ENCODE measurements at regions not wholly inside any gene's neighbourhood (a gene's known extent, or its start where the extent isn't known, plus 50 kb on each side); places are given as distances from the start of the nearest gene placed in this dataset.

GRCh38 chr10:131698232-131698631, 202.6 kb upstream of the PPP2R2D start:
- H3K27ac Mint-ChIP-seq, result no peak overlapping the region
- H3K4me3 Mint-ChIP-seq, result no peak overlapping the region
- no peak for DNase-seq
- H3K9me3 Mint-ChIP-seq, result no peaks in the 10 kb centered on the region
- no peaks in the 10 kb centered on the region for H3K27me3 Mint-ChIP-seq
- H3K36me3 Mint-ChIP-seq (ENCODE audit: low read depth), result no peaks in the 10 kb centered on the region
- intact Hi-C loops (cut with micrococcal nuclease), result no loop called here
- no peaks in the 10 kb centered on the region for H3K4me1 Mint-ChIP-seq

DNA sequence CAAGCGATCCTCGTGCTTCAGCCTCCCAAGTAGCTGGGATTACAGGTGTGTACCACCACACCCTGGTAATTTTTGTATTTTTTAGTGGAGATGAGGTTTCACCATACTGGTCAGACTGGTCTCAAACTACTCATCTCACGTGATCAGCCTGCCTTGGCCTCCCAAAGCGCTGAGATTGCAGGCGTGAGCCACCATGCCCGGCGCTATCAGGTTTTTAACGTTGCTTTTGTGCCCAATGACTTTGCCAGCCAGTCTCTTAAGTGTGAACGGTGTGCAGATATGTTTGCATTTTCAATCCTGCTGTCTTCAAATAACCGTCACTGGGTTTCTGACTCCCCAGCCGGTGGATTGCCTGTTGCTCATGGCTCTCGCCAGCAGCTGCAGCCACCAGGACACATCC, 201.8 kb upstream of the PPP2R2D start:
- no peaks in the 10 kb centered on the region for H3K27me3 Mint-ChIP-seq
- H3K9me3 Mint-ChIP-seq, result no peaks in the 10 kb centered on the region
- no peaks in the 10 kb centered on the region for H3K4me1 Mint-ChIP-seq
- intact Hi-C loops (cut with micrococcal nuclease), result no loop called here
- no peak overlapping the region for H3K4me3 Mint-ChIP-seq
- H3K27ac Mint-ChIP-seq, result no peak overlapping the region
- no peaks in the 10 kb centered on the region for H3K36me3 Mint-ChIP-seq (ENCODE audit: low read depth)
- no peak for DNase-seq

- Mint-ChIP-seq H3K27me3 (no peaks in the 10 kb centered on the region), H3K4me1 (no peaks in the 10 kb centered on the region), H3K9me3 (no peaks in the 10 kb centered on the region), H3K4me3 (no peak overlapping the region), H3K27ac (no peak overlapping the region), H3K36me3 (ENCODE audit: low read depth) (no peaks in the 10 kb centered on the region)
- DNase-seq, result no peak
- intact Hi-C loops (cut with micrococcal nuclease), result no loop called here
Observed at GRCh38 chr10:131700032-131700431, 200.8 kb upstream of the PPP2R2D start.

- no peaks in the 10 kb centered on the region for H3K4me1 Mint-ChIP-seq
- H3K9me3 Mint-ChIP-seq, result no peaks in the 10 kb centered on the region
- no peaks in the 10 kb centered on the region for H3K36me3 Mint-ChIP-seq (ENCODE audit: low read depth)
- no peaks in the 10 kb centered on the region for H3K27me3 Mint-ChIP-seq
- no peak overlapping the region for H3K27ac Mint-ChIP-seq
- no peak for DNase-seq
- intact Hi-C loops (cut with micrococcal nuclease), result no loop called here
- H3K4me3 Mint-ChIP-seq, result no peak overlapping the region
Observed at GRCh38 chr10:131700506-131700905, 200.3 kb upstream of the PPP2R2D start.

- Mint-ChIP-seq H3K27ac (no peak overlapping the region), H3K36me3 (ENCODE audit: low read depth) (no peaks in the 10 kb centered on the region)
- no peak for DNase-seq
Observed at GRCh38 chr10:131701131-131701947, 199.5 kb upstream of the PPP2R2D start.

DNA sequence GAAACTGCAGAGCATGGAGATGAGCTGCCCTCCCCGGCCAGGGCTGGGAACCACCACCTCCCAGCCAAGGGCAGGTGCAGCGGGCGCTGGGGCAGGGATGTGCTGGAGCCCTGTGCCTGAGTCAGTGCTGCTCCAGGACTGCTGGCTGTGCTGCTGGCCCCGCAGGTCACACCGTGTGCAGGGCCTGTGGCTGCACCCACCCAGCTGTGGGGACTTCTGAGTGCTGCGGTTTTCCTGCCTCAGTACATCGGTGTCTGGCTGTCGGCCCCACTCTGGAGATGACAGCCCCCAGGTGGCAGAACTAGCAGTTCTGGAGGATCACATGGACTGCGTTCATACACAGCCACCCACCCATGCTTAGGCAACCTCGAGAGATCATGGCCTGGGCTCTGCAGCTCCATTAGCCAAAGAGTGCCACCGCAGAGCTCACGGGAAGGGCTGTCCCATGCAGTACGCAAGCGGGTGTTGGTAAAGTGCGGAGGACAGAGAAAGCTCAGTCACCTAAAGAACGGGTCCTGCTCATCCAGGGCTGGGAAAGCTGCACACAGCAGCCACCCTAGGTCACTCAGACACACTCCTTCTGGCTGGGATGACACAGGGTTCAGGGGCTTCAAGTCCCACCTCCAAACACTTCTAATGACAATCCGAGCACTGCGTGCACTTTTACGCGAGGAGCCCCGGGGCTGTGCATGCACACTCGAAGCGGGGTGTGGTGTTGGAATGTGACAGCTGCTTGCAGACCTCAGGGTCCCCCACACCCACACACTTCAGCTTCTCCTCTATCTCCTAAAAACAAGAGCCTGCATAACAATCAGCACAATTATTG, 198.1 kb upstream of the PPP2R2D start:
- Mint-ChIP-seq H3K4me3 (no peak overlapping the region), H3K9me3 (peaks cover 10% of the 10 kb centered on the region), H3K36me3 (ENCODE audit: low read depth) (no peaks in the 10 kb centered on the region), H3K4me1 (no peaks in the 10 kb centered on the region), H3K27ac (no peak overlapping the region), H3K27me3 (no peaks in the 10 kb centered on the region)
- no peak for DNase-seq
- intact Hi-C loops (cut with micrococcal nuclease), result no loop called here

More at GRCh38 chr10:131701131-131701947, 199.5 kb upstream of the PPP2R2D start:
- Mint-ChIP-seq H3K9me3 (no peaks in the 10 kb centered on the region), H3K27me3 (no peaks in the 10 kb centered on the region), H3K4me1 (no peaks in the 10 kb centered on the region), H3K4me3 (no peak overlapping the region)
- intact Hi-C loops (cut with micrococcal nuclease), result no loop called here

GRCh38 chr10:131703541-131703940, 197.3 kb upstream of the PPP2R2D start:
- peaks cover 14% of the 10 kb centered on the region for H3K9me3 Mint-ChIP-seq
- DNase-seq, result no peak
- H3K4me3 Mint-ChIP-seq, result no peak overlapping the region
- no peak overlapping the region for H3K27ac Mint-ChIP-seq
- intact Hi-C loops (cut with micrococcal nuclease), result no loop called here
- H3K27me3 Mint-ChIP-seq, result no peaks in the 10 kb centered on the region
- no peaks in the 10 kb centered on the region for H3K36me3 Mint-ChIP-seq (ENCODE audit: low read depth)
- no peaks in the 10 kb centered on the region for H3K4me1 Mint-ChIP-seq

- Mint-ChIP-seq H3K27me3 (no peaks in the 10 kb centered on the region), H3K9me3 (peaks cover 14% of the 10 kb centered on the region), H3K4me1 (no peaks in the 10 kb centered on the region), H3K36me3 (ENCODE audit: low read depth) (no peaks in the 10 kb centered on the region), H3K4me3 (no peak overlapping the region), H3K27ac (no peak overlapping the region)
- intact Hi-C loops (cut with micrococcal nuclease), result no loop called here
- DNase-seq, result no peak
Observed at GRCh38 chr10:131703941-131704340, 196.9 kb upstream of the PPP2R2D start.

GRCh38 chr10:131706476-131706875, 194.3 kb upstream of the PPP2R2D start:
- Mint-ChIP-seq H3K27me3 (no peaks in the 10 kb centered on the region), H3K4me3 (no peak overlapping the region), H3K27ac (no peak overlapping the region), H3K4me1 (no peaks in the 10 kb centered on the region), H3K36me3 (ENCODE audit: low read depth) (no peaks in the 10 kb centered on the region), H3K9me3 (peaks cover 14% of the 10 kb centered on the region)
- no peak for DNase-seq
- intact Hi-C loops (cut with micrococcal nuclease), result no loop called here

DNA sequence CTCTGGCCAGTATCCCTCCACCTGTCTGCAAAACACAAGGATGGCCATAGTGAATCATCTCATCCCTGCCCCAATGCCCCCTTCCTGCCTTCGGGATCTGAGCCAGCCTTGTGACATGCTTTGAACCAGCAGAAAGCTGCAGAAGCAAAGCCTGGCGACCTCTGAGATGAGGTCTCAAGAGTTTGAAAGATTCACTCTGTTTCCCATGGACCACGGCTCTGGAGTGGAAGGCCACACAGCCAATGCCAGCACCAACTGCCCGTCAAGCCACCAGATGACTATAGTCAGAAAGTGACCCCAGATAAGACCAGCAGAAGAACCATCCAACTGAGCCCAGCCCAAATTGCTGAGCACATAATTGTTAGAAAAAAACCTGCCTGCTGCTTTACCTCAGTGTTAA, 193.9 kb upstream of the PPP2R2D start:
- no peaks in the 10 kb centered on the region for H3K4me1 Mint-ChIP-seq
- intact Hi-C loops (cut with micrococcal nuclease), result no loop called here
- no peaks in the 10 kb centered on the region for H3K27me3 Mint-ChIP-seq
- DNase-seq, result no peak
- no peak overlapping the region for H3K27ac Mint-ChIP-seq
- no peak overlapping the region for H3K4me3 Mint-ChIP-seq
- H3K36me3 Mint-ChIP-seq (ENCODE audit: low read depth), result no peaks in the 10 kb centered on the region
- H3K9me3 Mint-ChIP-seq, result peaks cover 14% of the 10 kb centered on the region

DNA sequence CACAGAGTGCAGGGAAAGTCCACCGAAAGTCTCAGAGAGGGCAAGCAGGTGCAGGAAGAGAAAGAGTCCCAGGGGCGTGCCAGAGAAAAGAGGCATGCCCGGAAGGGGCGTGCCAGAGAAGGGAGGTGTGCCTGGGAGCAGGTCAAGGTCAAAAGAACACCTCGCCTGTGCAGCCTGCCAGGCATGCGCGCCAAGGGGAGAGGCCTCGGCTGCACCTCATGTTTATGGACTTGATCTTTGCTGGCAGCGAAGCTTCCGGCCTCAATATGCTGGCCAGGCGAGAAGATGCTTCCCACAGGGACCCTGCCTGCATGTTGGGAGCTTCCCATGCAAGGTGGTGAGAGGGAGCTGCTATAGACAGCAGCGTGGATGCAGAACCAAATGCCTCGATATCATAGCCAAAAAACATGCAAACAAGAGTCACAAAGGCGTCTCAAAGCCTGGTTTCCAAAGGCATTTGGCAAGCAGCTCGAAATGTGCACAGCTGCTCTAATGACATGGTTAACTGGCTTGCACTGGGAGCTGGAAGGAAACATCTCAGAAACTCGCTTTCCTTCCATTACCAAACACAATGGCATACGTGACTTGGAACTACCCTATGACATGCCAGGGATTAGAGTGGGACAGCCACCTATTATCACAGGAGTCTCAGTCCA, 192.5 kb upstream of the PPP2R2D start:
- intact Hi-C loops (cut with micrococcal nuclease), result no loop called here
- Mint-ChIP-seq H3K27me3 (no peaks in the 10 kb centered on the region), H3K27ac (no peak overlapping the region), H3K4me1 (no peaks in the 10 kb centered on the region), H3K9me3 (peaks cover 14% of the 10 kb centered on the region), H3K36me3 (ENCODE audit: low read depth) (no peaks in the 10 kb centered on the region), H3K4me3 (no peak overlapping the region)
- no peak for DNase-seq

DNA sequence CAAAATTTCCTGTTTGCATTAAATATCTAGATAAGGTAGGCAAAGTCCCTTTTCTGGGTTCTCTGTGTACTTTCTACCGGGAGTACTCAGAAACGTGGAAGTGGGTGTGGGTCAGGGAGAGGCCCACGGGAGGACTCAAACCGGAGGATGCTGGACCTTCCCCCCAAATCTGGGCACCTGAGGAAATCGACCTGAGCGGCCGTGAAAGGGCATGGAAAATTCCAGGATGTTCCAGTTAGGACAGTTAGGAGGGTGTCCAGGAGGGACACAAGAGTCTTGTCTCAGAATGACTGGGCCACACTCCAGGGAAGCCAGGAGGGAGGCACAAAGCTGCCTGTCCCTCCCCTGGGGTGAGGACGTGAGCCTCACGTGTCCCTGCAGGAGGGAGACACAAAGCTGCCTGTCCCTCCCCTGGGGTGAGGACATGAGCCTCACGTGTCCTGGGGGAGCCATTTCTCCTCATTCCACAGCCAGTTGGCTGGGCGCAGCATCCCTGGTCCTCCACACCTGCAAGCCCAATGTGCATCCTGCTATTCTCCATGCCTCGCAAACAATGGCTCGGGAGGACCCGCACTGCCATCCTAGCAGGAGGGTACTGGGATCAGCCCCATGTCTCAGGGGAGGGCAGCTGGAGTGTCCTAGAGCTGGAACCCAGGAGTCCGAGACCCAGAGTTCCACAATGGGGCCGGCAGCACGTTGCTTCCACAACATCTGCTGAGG, 190.5 kb upstream of the PPP2R2D start:
- Mint-ChIP-seq H3K4me3 (no peak overlapping the region), H3K27me3 (no peaks in the 10 kb centered on the region), H3K9me3 (peaks cover 14% of the 10 kb centered on the region), H3K4me1 (no peaks in the 10 kb centered on the region), H3K27ac (no peak overlapping the region), H3K36me3 (ENCODE audit: low read depth) (no peaks in the 10 kb centered on the region)
- DNase-seq, result no peak
- intact Hi-C loops (cut with micrococcal nuclease), result no loop called here

- Mint-ChIP-seq H3K36me3 (ENCODE audit: low read depth) (no peaks in the 10 kb centered on the region), H3K27ac (no peak overlapping the region), H3K4me3 (no peak overlapping the region), H3K9me3 (peaks cover 4% of the 10 kb centered on the region), H3K4me1 (no peaks in the 10 kb centered on the region), H3K27me3 (no peaks in the 10 kb centered on the region)
- intact Hi-C loops (cut with micrococcal nuclease), result no loop called here
- no peak for DNase-seq
Observed at GRCh38 chr10:131722121-131722520, 178.7 kb upstream of the PPP2R2D start.
